H1 (cell line): ENCODE measurements at regions not wholly inside any gene's neighbourhood (a gene's known extent, or its start where the extent isn't known, plus 50 kb on each side); places are given as distances from the start of the nearest gene placed in this dataset.
A peak's percentile ranks its signal among the peaks of the same experiment; 100 is the strongest.

Experiments used
- CTCF ChIA-PET: fragments of 300-600 bp; sonication (Branson Sonifier 250); formaldehyde crosslinking; loops from one replicate; lab custom pipeline; 2021; ENCODE audit not compliant: partially characterized antibody; lab: Charles Lee
- POLR2A ChIA-PET: fragments of 300-600 bp; sonication (Branson Sonifier 250); formaldehyde crosslinking; loops from one replicate; lab custom pipeline; 2021; ENCODE audit warnings: inconsistent platforms; ENCODE audit not compliant: partially characterized antibody; lab: Charles Lee
- DNase-seq, 2 experiments: peaks; one replicate each; pipeline versions ENCODE4 v3.0.0 to v3.0.0-alpha.2; 2010 to 2022; ENCODE audit warnings: low spot score in 2 of 2, low read depth in 1 of 2, mixed read lengths in 1 of 2
- FAIRE-seq: peaks from 2 replicates; lab custom pipeline; 2011; peaks lifted over from hg19 to GRCh38; lab: Jason Lieb, UNC
- H2AFZ ChIP-seq: 2 replicates; pipeline ENCODE4 v1.8.1; 2012; ENCODE audit warnings: low read length, inconsistent platforms
- H2AK5ac ChIP-seq: 2 replicates; pipeline ENCODE4 v1.6.1; 2013; ENCODE audit warnings: low read depth, low read length
- H2BK120ac ChIP-seq: replicated peaks from 2 replicates; pipeline ENCODE3; 2013; ENCODE audit warnings: low read depth, low read length, inconsistent platforms
- H2BK12ac ChIP-seq: 2 replicates; pipeline ENCODE4 v1.6.1; 2013; ENCODE audit warnings: low read depth, low read length
- H2BK15ac ChIP-seq: 2 replicates; pipeline ENCODE4 v1.6.1; 2013; ENCODE audit warnings: low read length
- H2BK20ac ChIP-seq: 2 replicates; pipeline ENCODE4 v1.6.1; 2013; ENCODE audit warnings: low read length
- H2BK5ac ChIP-seq: 2 replicates; pipeline ENCODE4 v1.6.1; 2013; ENCODE audit warnings: low read depth, low read length
- H3K14ac ChIP-seq: 2 replicates; pipeline ENCODE4 v1.6.1; 2013; ENCODE audit warnings: inconsistent platforms; ENCODE audit not compliant: insufficient read length
- H3K18ac ChIP-seq: 2 replicates; pipeline ENCODE4 v1.6.1; 2013; ENCODE audit warnings: low read length; ENCODE audit errors: extremely low read depth
- H3K23ac ChIP-seq: 2 replicates; pipeline ENCODE4 v1.6.1; 2013; ENCODE audit warnings: inconsistent platforms; ENCODE audit not compliant: insufficient read length
- H3K23me2 ChIP-seq: 2 replicates; pipeline ENCODE4 v1.6.1; 2013; ENCODE audit warnings: low read depth, low read length
- H3K27ac ChIP-seq: 2 replicates; pipeline ENCODE4 v1.6.1; 2011; ENCODE audit warnings: low read depth, low read length, inconsistent platforms
- H3K27me3 ChIP-seq, 4 experiments: replicated peaks in 1 of 4; 1 replicate in 1 of 4; 2 replicates in 3 of 4; pipeline versions ENCODE4 v1.6.1 to v1.8.1; 2011 to 2013; ENCODE audit warnings: low read length in 3 of 4, mild to moderate bottlenecking in 3 of 4, inconsistent platforms in 2 of 4, mixed read lengths in 2 of 4, moderate library complexity in 1 of 4; ENCODE audit not compliant: control insufficient read depth in 3 of 4, insufficient read depth in 3 of 4; ENCODE audit errors: extremely low read depth in 1 of 4
- H3K36me3 ChIP-seq, 4 experiments: 2 replicates each; pipeline versions ENCODE4 v1.6.1 to v1.8.1; 2011 to 2013; ENCODE audit warnings: mild to moderate bottlenecking in 4 of 4, low read length in 3 of 4, moderate library complexity in 2 of 4, control low read depth in 1 of 4, inconsistent platforms in 1 of 4; ENCODE audit not compliant: insufficient read depth in 4 of 4, control insufficient read depth in 2 of 4
- H3K4ac ChIP-seq: replicated peaks from 2 replicates; pipeline ENCODE3; 2013; ENCODE audit warnings: low read length, low read depth, mixed read lengths, inconsistent platforms; ENCODE audit not compliant: insufficient read length
- H3K4me1 ChIP-seq, 4 experiments: replicated peaks in 1 of 4; 1 replicate in 1 of 4; 2 replicates in 3 of 4; pipeline versions ENCODE4 v1.6.1 to v1.8.1; 2011 to 2013; ENCODE audit warnings: low read length in 3 of 4, inconsistent platforms in 2 of 4, mixed read lengths in 1 of 4; ENCODE audit not compliant: insufficient read depth in 4 of 4, control insufficient read depth in 3 of 4
- H3K4me2 ChIP-seq, 2 experiments: 2 replicates each; pipeline versions ENCODE4 v1.6.1 to v1.8.1; 2011 to 2013; ENCODE audit warnings: low read depth in 2 of 2, low read length in 2 of 2, control low read depth in 1 of 2, inconsistent platforms in 1 of 2, mild to moderate bottlenecking in 1 of 2; ENCODE audit not compliant: insufficient read depth in 1 of 2
- H3K4me3 ChIP-seq, 4 experiments: fragments of 200-600, 300-600 bp in 1 of 4; sonication (generic), shearing (Covaris generic), sonication (Bioruptor Twin) in 1 of 4; 2 replicates each; pipeline versions ENCODE4 v1.5.1 to v1.8.1; 2011 to 2016; ENCODE audit warnings: low read length in 4 of 4, low read depth in 3 of 4, control low read depth in 2 of 4, inconsistent platforms in 2 of 4, mild to moderate bottlenecking in 2 of 4, mixed read lengths in 1 of 4, moderate library complexity in 1 of 4; ENCODE audit not compliant: insufficient read depth in 2 of 4; ENCODE audit errors: extremely low read depth in 1 of 4
- H3K56ac ChIP-seq: replicated peaks from 2 replicates; pipeline ENCODE3; 2013; ENCODE audit warnings: low read depth, mild to moderate bottlenecking, mixed read lengths, low read length, inconsistent platforms; ENCODE audit not compliant: insufficient read length
- H3K79me1 ChIP-seq: 2 replicates; pipeline ENCODE4 v1.6.1; 2013; ENCODE audit warnings: low read depth, low read length, control low read depth
- H3K79me2 ChIP-seq, 2 experiments: 2 replicates each; pipeline versions ENCODE4 v1.6.1 to v1.8.1; 2012 to 2013; ENCODE audit warnings: low read length in 2 of 2, mild to moderate bottlenecking in 2 of 2, inconsistent platforms in 1 of 2; ENCODE audit not compliant: insufficient read depth in 2 of 2, control insufficient read depth in 1 of 2
- H3K9ac ChIP-seq, 4 experiments: replicated peaks in 1 of 4; 1 replicate in 1 of 4; 2 replicates in 3 of 4; pipeline versions ENCODE4 v1.6.1 to v1.8.1; 2011 to 2013; ENCODE audit warnings: low read depth in 3 of 4, low read length in 3 of 4, control low read depth in 2 of 4, mild to moderate bottlenecking in 2 of 4, moderate library complexity in 2 of 4, inconsistent platforms in 1 of 4; ENCODE audit errors: extremely low read depth in 1 of 4
- H3K9me3 ChIP-seq, 2 experiments: 2 replicates each; pipeline versions ENCODE4 v1.6.1 to v1.8.1; 2012 to 2013; ENCODE audit warnings: mild to moderate bottlenecking in 2 of 2, moderate library complexity in 2 of 2, control low read depth in 1 of 2, inconsistent platforms in 1 of 2, low read depth in 1 of 2, low read length in 1 of 2, mixed read lengths in 1 of 2; ENCODE audit not compliant: insufficient read depth in 2 of 2
- H4K20me1 ChIP-seq, 2 experiments: replicated peaks in 1 of 2; 2 replicates each; pipeline versions ENCODE3 to v1.8.1; 2011 to 2013; ENCODE audit warnings: inconsistent platforms in 2 of 2, low read length in 2 of 2, mild to moderate bottlenecking in 1 of 2; ENCODE audit not compliant: insufficient read depth in 2 of 2, control insufficient read depth in 1 of 2
- H4K5ac ChIP-seq: 2 replicates; pipeline ENCODE4 v1.6.1; 2013; ENCODE audit warnings: low read length, low read depth, mixed read lengths, inconsistent platforms; ENCODE audit not compliant: insufficient read length
- H4K8ac ChIP-seq: 2 replicates; pipeline ENCODE4 v1.8.0; 2013; ENCODE audit warnings: mild to moderate bottlenecking, moderate library complexity, low read length, inconsistent platforms; ENCODE audit not compliant: insufficient read depth; ENCODE audit errors: extremely low read depth
- H4K91ac ChIP-seq: replicated peaks from 2 replicates; pipeline ENCODE3; 2013; ENCODE audit warnings: low read length, mixed read lengths, inconsistent platforms; ENCODE audit not compliant: insufficient read length
- RXRA ChIP-seq: IDR thresholded peaks from 2 replicates; pipeline ENCODE4 v1.6.1; 2011; ENCODE audit warnings: low read depth, mild to moderate bottlenecking, low read length, moderate library complexity; ENCODE audit not compliant: insufficient read depth
- SAP30 ChIP-seq: fragments of 300-600 bp; sonication (generic); IDR thresholded peaks from 2 replicates; pipeline ENCODE4 v1.7.1; 2012; ENCODE audit warnings: low read length, moderate library complexity, mild to moderate bottlenecking, inconsistent platforms; ENCODE audit not compliant: insufficient read depth, insufficient replicate concordance
- SUZ12 ChIP-seq: fragments of 200-600 bp; sonication (generic); IDR thresholded peaks from 2 replicates; pipeline ENCODE4 v1.6.1; 2012; ENCODE audit warnings: mild to moderate bottlenecking, inconsistent platforms, low read length, moderate library complexity, mixed read lengths
- WGBS, 2 experiments: shearing (Covaris generic) in 1 of 2; methylation state at CpG; one replicate each; pipeline versions ENCODE4 v1.1.6 to v1.1.7; 2013 to 2015; ENCODE audit warnings: low lambda C conversion rate in 2 of 2, mixed read lengths in 2 of 2, inconsistent platforms in 1 of 2, low coverage in 1 of 2, missing lambda C conversion rate in 1 of 2; ENCODE audit not compliant: insufficient replicate concordance in 2 of 2, insufficient coverage in 1 of 2, insufficient read length in 1 of 2; ENCODE audit errors: extremely low coverage in 1 of 2, missing lambda C conversion rate in 1 of 2; 5-methylcytosine and 5-hydroxymethylcytosine counted together

GRCh38 chr4:100087743-100088142 is 102.5 kb downstream of the DDIT4L start:
- H3K56ac ChIP-seq, result no peak overlapping the region
- H4K8ac ChIP-seq, result no peak overlapping the region
- H4K91ac ChIP-seq, result no peak overlapping the region
- no peak overlapping the region for H3K4me3 ChIP-seq
- no peak overlapping the region for H3K4ac ChIP-seq
- H3K27me3 ChIP-seq, result no peaks in the 10 kb centered on the region
- no peak for DNase-seq
- H3K4me1 ChIP-seq, result peaks cover 0 to 4% (median 3%) of the 10 kb centered on the region in 4 experiments; a peak in 5 of 7 replicates
- TF ChIP-seq SAP30 (no peak), SUZ12 (no peak), RXRA (no peak)
- no peak overlapping the region for H4K5ac ChIP-seq
- H2AK5ac ChIP-seq, result no peak overlapping the region
- H3K9ac ChIP-seq, result no peak overlapping the region
- H3K9me3 ChIP-seq, result peaks cover 0 to 7% of the 10 kb centered on the region in 2 experiments; a peak in 1 of 4 replicates
- H2BK12ac ChIP-seq, result peak overlapping the region; percentile 75; the same call in 1 of the 2 replicates
- no peaks in the 10 kb centered on the region for H3K79me1 ChIP-seq
- H3K27ac ChIP-seq, result no peak overlapping the region
- no peak overlapping the region for H3K14ac ChIP-seq
- 81% methylated on average over 3 of the region's 3 CpGs; no CpG with 5 or more reads in 1 of the 2 experiments for WGBS, 2 experiments
- no peak overlapping the region for H2BK15ac ChIP-seq
- H3K23me2 ChIP-seq, result no peaks in the 10 kb centered on the region
- H2BK5ac ChIP-seq, result 0 out of 2 replicates have a peak overlapping the region, but pooled peaks have one; percentile 19
- H2AFZ ChIP-seq, result no peak overlapping the region
- no peaks in the 10 kb centered on the region for H3K79me2 ChIP-seq
- no peak overlapping the region for H3K23ac ChIP-seq
- no peaks in the 10 kb centered on the region for H3K36me3 ChIP-seq
- no peak overlapping the region for H3K18ac ChIP-seq
- ChIA-PET CTCF (interaction anchor here (0.6 kb wide), 1 partner anchor 405 kb away, joined by 3 read pairs; no protein-coding TSS in a partner anchor), POLR2A (no interaction called here)
- peak overlapping the region; percentile 87; the same call in 1 of the 2 replicates for H2BK20ac ChIP-seq
- H4K20me1 ChIP-seq, result no peaks in the 10 kb centered on the region
- no peak overlapping the region for H2BK120ac ChIP-seq
- H3K4me2 ChIP-seq, result no peak overlapping the region
- no peak for FAIRE-seq
